Muscle layer of colon (tissue), 2 donors: ENCODE measurements at regions not wholly inside any gene's neighbourhood (a gene's known extent, or its start where the extent isn't known, plus 50 kb on each side); places are given as distances from the start of the nearest gene placed in this dataset.

Experiments
- H3K27ac ChIP-seq: one replicate; pipeline ENCODE4 v1.7.0; 2013; ENCODE audit warnings: low read depth, mild to moderate bottlenecking, low read length, moderate library complexity
- H3K27me3 ChIP-seq, 2 donors: one replicate each; pipeline ENCODE4 v1.7.0; 2013; ENCODE audit warnings: low read length in 2 of 2, mild to moderate bottlenecking in 2 of 2; ENCODE audit not compliant: insufficient read depth in 2 of 2, control insufficient read depth in 1 of 2
- H3K36me3 ChIP-seq: one replicate; pipeline ENCODE4 v1.7.0; 2013; ENCODE audit warnings: mild to moderate bottlenecking, low read length; ENCODE audit not compliant: insufficient read depth
- H3K4me1 ChIP-seq: one replicate; pipeline ENCODE4 v1.7.0; 2013; ENCODE audit warnings: mild to moderate bottlenecking, low read length; ENCODE audit not compliant: insufficient read depth
- H3K4me3 ChIP-seq, 2 donors: one replicate each; pipeline ENCODE4 v1.7.0; 2013; ENCODE audit warnings: low read length in 2 of 2, low read depth in 1 of 2, mild to moderate bottlenecking in 1 of 2, moderate library complexity in 1 of 2
- H3K9ac ChIP-seq: one replicate; pipeline ENCODE4 v1.7.0; 2013; ENCODE audit warnings: low read length
- H3K9me3 ChIP-seq: one replicate; pipeline ENCODE4 v1.7.0; 2013; ENCODE audit warnings: mild to moderate bottlenecking, low read length
- donor health status: abdominal sarcoma.
- donor health status: Adenocarcinoma of cecum.

GRCh38 chr4:66229885-66230284, 559.6 kb upstream of the EPHA5 start:
- Histone ChIP-seq H3K9ac (no peak overlapping the region), H3K4me3 (no peak overlapping the region), H3K36me3 (no peaks in the 10 kb centered on the region), H3K4me1 (no peaks in the 10 kb centered on the region), H3K27ac (no peak overlapping the region), H3K27me3 (no peaks in the 10 kb centered on the region), H3K9me3 (no peaks in the 10 kb centered on the region)

GRCh38 chr4:66225539-66225938, 555.2 kb upstream of the EPHA5 start:
- Histone ChIP-seq H3K9ac (no peak overlapping the region), H3K27me3 (no peaks in the 10 kb centered on the region), H3K27ac (no peak overlapping the region), H3K36me3 (no peaks in the 10 kb centered on the region), H3K9me3 (no peaks in the 10 kb centered on the region), H3K4me1 (no peaks in the 10 kb centered on the region), H3K4me3 (no peak overlapping the region)

GRCh38 chr4:66223068-66223703, 552.9 kb upstream of the EPHA5 start:
- Histone ChIP-seq H3K27me3 (no peaks in the 10 kb centered on the region), H3K9me3 (no peaks in the 10 kb centered on the region), H3K9ac (no peak overlapping the region), H3K4me1 (no peaks in the 10 kb centered on the region), H3K36me3 (no peaks in the 10 kb centered on the region), H3K27ac (no peak overlapping the region), H3K4me3 (no peak overlapping the region)

- H3K9ac ChIP-seq: no peak overlapping the region
- no peaks in the 10 kb centered on the region for H3K36me3 ChIP-seq
- H3K27ac ChIP-seq: no peak overlapping the region
- no peaks in the 10 kb centered on the region for H3K9me3 ChIP-seq
- H3K4me1 ChIP-seq: no peaks in the 10 kb centered on the region
- no peak overlapping the region for H3K4me3 ChIP-seq
- no peaks in the 10 kb centered on the region for H3K27me3 ChIP-seq
Measured at GRCh38 chr4:66219401-66219800, 549.1 kb upstream of the EPHA5 start.

GRCh38 chr4:66216252-66216651, 546.0 kb upstream of the EPHA5 start:
- H3K36me3 ChIP-seq: no peaks in the 10 kb centered on the region
- H3K27ac ChIP-seq: no peak overlapping the region
- no peaks in the 10 kb centered on the region for H3K9me3 ChIP-seq
- H3K9ac ChIP-seq: no peak overlapping the region
- H3K27me3 ChIP-seq: no peaks in the 10 kb centered on the region
- no peak overlapping the region for H3K4me3 ChIP-seq
- H3K4me1 ChIP-seq: no peaks in the 10 kb centered on the region

GRCh38 chr4:66212489-66212888, 542.2 kb upstream of the EPHA5 start:
- Histone ChIP-seq H3K27me3 (no peaks in the 10 kb centered on the region), H3K36me3 (no peaks in the 10 kb centered on the region), H3K4me1 (no peaks in the 10 kb centered on the region), H3K9ac (no peak overlapping the region), H3K4me3 (no peak overlapping the region), H3K27ac (no peak overlapping the region), H3K9me3 (no peaks in the 10 kb centered on the region)

GRCh38 chr4:66204534-66205247, 534.4 kb upstream of the EPHA5 start:
- Histone ChIP-seq H3K36me3 (no peaks in the 10 kb centered on the region), H3K4me1 (no peaks in the 10 kb centered on the region), H3K9ac (no peak overlapping the region), H3K27me3 (no peaks in the 10 kb centered on the region), H3K9me3 (no peaks in the 10 kb centered on the region), H3K4me3 (no peak overlapping the region), H3K27ac (no peak overlapping the region)

- Histone ChIP-seq H3K4me1 (no peaks in the 10 kb centered on the region), H3K36me3 (no peaks in the 10 kb centered on the region), H3K27me3 (no peaks in the 10 kb centered on the region), H3K9me3 (no peaks in the 10 kb centered on the region), H3K27ac (no peak overlapping the region), H3K9ac (no peak overlapping the region), H3K4me3 (no peak overlapping the region)
Measured at GRCh38 chr4:66202870-66203269, 532.6 kb upstream of the EPHA5 start.

GRCh38 chr4:66197451-66197850, 527.2 kb upstream of the EPHA5 start:
- H3K4me3 ChIP-seq: no peak overlapping the region
- H3K9ac ChIP-seq: no peak overlapping the region
- H3K36me3 ChIP-seq: no peaks in the 10 kb centered on the region
- H3K27ac ChIP-seq: no peak overlapping the region
- H3K27me3 ChIP-seq: no peaks in the 10 kb centered on the region
- H3K4me1 ChIP-seq: no peaks in the 10 kb centered on the region
- no peaks in the 10 kb centered on the region for H3K9me3 ChIP-seq

- Histone ChIP-seq H3K27me3 (no peaks in the 10 kb centered on the region), H3K9me3 (no peaks in the 10 kb centered on the region), H3K4me3 (no peak overlapping the region), H3K36me3 (no peaks in the 10 kb centered on the region), H3K27ac (no peak overlapping the region), H3K9ac (no peak overlapping the region), H3K4me1 (no peaks in the 10 kb centered on the region)
Measured at GRCh38 chr4:66193487-66193886, 523.2 kb upstream of the EPHA5 start.

GRCh38 chr4:66187175-66187720, 517.0 kb upstream of the EPHA5 start:
- Histone ChIP-seq H3K4me3 (no peak overlapping the region), H3K27me3 (no peaks in the 10 kb centered on the region), H3K9ac (no peak overlapping the region), H3K27ac (no peak overlapping the region), H3K4me1 (no peaks in the 10 kb centered on the region), H3K9me3 (no peaks in the 10 kb centered on the region), H3K36me3 (no peaks in the 10 kb centered on the region)

- no peak overlapping the region for H3K27ac ChIP-seq
- no peaks in the 10 kb centered on the region for H3K4me1 ChIP-seq
- H3K27me3 ChIP-seq: no peaks in the 10 kb centered on the region
- no peaks in the 10 kb centered on the region for H3K36me3 ChIP-seq
- H3K9ac ChIP-seq: no peak overlapping the region
- H3K9me3 ChIP-seq: no peaks in the 10 kb centered on the region
- H3K4me3 ChIP-seq: no peak overlapping the region
Measured at GRCh38 chr4:66186095-66186494, 515.8 kb upstream of the EPHA5 start.
